GM04504 (cell line): ENCODE measurements at regions not wholly inside any gene's neighbourhood (a gene's known extent, or its start where the extent isn't known, plus 50 kb on each side); places are given as distances from the start of the nearest gene placed in this dataset.

Experiments
- DNase-seq: peaks from one replicate; pipeline ENCODE4 v3.0.0-alpha.2; 2012; ENCODE audit warnings: low read depth

GRCh38 chr15:62547584-62547983 is 382.5 kb upstream of the C2CD4B start:
- DNase-seq, result no peak

- DNase-seq, result no peak
Measured at GRCh38 chr15:62549345-62549970, 384.4 kb upstream of the C2CD4B start.

- no peak for DNase-seq
Measured at GRCh38 chr15:62550106-62550505, 385.0 kb upstream of the C2CD4B start.

- DNase-seq, result no peak
Measured at GRCh38 chr15:62552444-62552843, 387.4 kb upstream of the C2CD4B start.

GRCh38 chr15:62553911-62554563 is 389.0 kb upstream of the C2CD4B start:
- DNase-seq, result no peak

- DNase-seq, result no peak
Measured at GRCh38 chr15:62558640-62559380, 393.7 kb upstream of the C2CD4B start.

GRCh38 chr15:62559381-62559733 is 394.3 kb upstream of the C2CD4B start:
- DNase-seq, result no peak

GRCh38 chr15:62561059-62561519 is 396.0 kb upstream of the C2CD4B start:
- DNase-seq, result no peak

GRCh38 chr15:62561571-62561970 is 396.5 kb upstream of the C2CD4B start:
- DNase-seq, result no peak

- DNase-seq, result no peak
Measured at GRCh38 chr15:62564886-62565633, 400.0 kb upstream of the C2CD4B start.

GRCh38 chr15:62565634-62566026 is 400.5 kb upstream of the C2CD4B start:
- no peak for DNase-seq

- no peak for DNase-seq
Measured at GRCh38 chr15:62566248-62566647, 401.2 kb upstream of the C2CD4B start.

- no peak for DNase-seq
Measured at GRCh38 chr15:62567501-62567900, 402.4 kb upstream of the C2CD4B start.

GRCh38 chr15:62568004-62568403 is 402.9 kb upstream of the C2CD4B start:
- DNase-seq, result no peak

GRCh38 chr15:62568702-62569101 is 403.6 kb upstream of the C2CD4B start:
- DNase-seq, result no peak

GRCh38 chr15:62569460-62570404 is 404.6 kb upstream of the C2CD4B start:
- DNase-seq, result peak; percentile 83

GRCh38 chr15:62570405-62570783 is 405.3 kb upstream of the C2CD4B start:
- no peak for DNase-seq

GRCh38 chr15:62571072-62571471 is 406.0 kb upstream of the C2CD4B start:
- no peak for DNase-seq

GRCh38 chr15:62572797-62573196 is 407.7 kb upstream of the C2CD4B start:
- DNase-seq, result no peak

GRCh38 chr15:62573876-62574275 is 408.8 kb upstream of the C2CD4B start:
- DNase-seq, result no peak

GRCh38 chr15:62578546-62578945 is 413.5 kb upstream of the C2CD4B start:
- no peak for DNase-seq
